Ureter (tissue), 1 donor: ENCODE measurements at regions not wholly inside any gene's neighbourhood (a gene's known extent, or its start where the extent isn't known, plus 50 kb on each side); places are given as distances from the start of the nearest gene placed in this dataset.
"Not testable (repeated sequence)": the region's sequence is repeated elsewhere in the genome, so short reads cannot be mapped to it uniquely, and the experiment has no call there.

Source experiments
- DNase-seq: peaks from one replicate; pipeline ENCODE4 v3.0.0-alpha.2; 2020; ENCODE audit warnings: low spot score
- donor health status: DM: yes; HTN: yes; CAD: no.

- DNase-seq, result no peak
Measured at GRCh38 chr2:43146083-43146482, 80.3 kb downstream of the ZFP36L2 start.

GRCh38 chr2:43144263-43144662 is 82.1 kb downstream of the ZFP36L2 start:
- no peak for DNase-seq

GRCh38 chr2:43143756-43144155 is 82.7 kb downstream of the ZFP36L2 start:
- DNase-seq, result no peak

DNA sequence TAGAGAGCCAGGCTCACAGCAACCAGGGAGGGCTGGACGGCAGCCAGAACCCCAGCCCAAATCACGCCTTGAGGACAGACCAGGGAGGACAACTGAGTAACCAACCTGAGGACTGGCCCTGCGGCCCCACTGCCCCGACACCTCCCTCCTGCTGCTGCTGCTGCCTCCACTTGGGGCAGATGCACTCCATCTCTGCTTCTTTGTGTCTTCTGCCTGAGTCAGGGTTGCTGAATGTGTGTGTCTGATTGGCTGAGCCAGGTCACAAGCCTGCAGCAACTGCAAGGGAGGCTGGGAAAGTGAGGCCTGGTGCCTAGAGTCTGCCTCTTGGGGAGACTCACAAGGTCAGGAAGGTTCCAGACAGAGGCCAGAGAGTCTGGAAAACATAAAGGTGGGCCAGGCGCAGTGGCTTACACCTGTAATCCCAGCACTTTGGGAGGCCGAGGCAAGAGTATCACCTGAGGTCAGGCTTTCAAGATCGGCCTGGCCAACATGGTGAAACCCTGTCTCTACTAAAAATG is 83.4 kb downstream of the ZFP36L2 start:
- DNase-seq, result no peak

GRCh38 chr2:43141636-43142151 is 84.7 kb downstream of the ZFP36L2 start:
- DNase-seq, result not testable (repeated sequence)

- no peak for DNase-seq
Measured at GRCh38 chr2:43139996-43140621, 86.3 kb downstream of the ZFP36L2 start.

DNA sequence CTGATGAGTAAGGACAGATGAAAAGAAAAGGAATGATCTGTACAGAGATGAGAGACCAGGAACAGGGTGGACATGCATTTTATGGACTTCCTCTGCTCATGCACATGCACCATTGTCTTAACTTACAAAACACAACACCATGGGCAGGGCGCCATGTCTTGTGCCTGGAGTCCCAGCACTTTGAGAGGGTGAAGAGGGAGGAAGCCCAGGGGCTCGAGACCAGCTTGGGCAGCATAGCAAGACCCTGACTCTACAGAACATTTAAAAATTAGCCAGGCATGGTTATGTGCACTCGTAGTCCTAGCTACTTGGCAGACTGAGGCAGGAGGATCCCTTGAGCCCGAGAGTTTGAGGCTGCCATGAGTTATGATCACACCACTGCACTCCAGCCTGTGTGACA is 86.9 kb downstream of the ZFP36L2 start:
- DNase-seq, result no peak

GRCh38 chr2:43138441-43138840 is 88.0 kb downstream of the ZFP36L2 start:
- no peak for DNase-seq

DNA sequence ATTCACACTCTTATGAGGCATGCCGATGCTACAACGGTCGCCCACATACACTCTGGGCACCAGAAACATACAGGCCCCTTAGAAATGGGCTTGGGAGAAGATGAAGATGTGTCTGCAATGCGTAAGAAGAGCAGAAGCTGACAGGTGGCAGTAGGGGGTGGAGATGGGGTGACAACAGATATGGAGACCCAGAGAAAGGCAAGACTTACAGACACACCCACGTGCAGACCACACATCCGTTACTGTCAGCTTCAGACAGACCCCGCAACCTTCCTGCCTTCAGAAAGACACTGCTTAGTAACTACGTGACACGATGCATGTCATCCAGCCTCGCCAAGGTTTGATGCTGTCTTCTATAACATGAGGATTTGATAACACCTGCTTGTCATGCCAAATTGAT is 89.5 kb downstream of the ZFP36L2 start:
- DNase-seq, result no peak

- no peak for DNase-seq
Measured at GRCh38 chr2:43136011-43136799, 90.2 kb downstream of the ZFP36L2 start.

GRCh38 chr2:43135583-43135982 is 90.8 kb downstream of the ZFP36L2 start:
- DNase-seq, result no peak

GRCh38 chr2:43134571-43134889 is 91.9 kb downstream of the ZFP36L2 start:
- DNase-seq, result no peak

GRCh38 chr2:43133708-43134570 is 92.5 kb downstream of the ZFP36L2 start:
- DNase-seq, result no peak

DNA sequence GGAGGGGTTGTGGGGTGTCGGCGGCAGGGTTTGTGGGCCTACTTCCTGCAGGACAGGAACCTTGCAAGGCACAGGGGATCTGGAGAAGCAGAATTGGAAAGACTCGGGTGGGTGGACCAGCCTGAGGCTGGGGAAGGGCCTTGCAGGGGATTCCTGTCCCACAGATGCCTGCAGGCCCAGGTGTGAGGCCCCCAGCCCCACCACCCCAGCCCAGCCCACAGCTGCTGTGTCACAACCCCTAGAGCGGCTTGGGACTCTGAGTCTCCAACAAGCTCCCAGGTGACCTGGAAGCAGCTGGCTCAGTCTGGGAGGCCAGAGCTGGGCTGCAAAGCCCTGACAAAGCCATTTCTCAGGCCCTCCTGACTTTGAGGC is 93.1 kb downstream of the ZFP36L2 start:
- DNase-seq, result no peak

DNA sequence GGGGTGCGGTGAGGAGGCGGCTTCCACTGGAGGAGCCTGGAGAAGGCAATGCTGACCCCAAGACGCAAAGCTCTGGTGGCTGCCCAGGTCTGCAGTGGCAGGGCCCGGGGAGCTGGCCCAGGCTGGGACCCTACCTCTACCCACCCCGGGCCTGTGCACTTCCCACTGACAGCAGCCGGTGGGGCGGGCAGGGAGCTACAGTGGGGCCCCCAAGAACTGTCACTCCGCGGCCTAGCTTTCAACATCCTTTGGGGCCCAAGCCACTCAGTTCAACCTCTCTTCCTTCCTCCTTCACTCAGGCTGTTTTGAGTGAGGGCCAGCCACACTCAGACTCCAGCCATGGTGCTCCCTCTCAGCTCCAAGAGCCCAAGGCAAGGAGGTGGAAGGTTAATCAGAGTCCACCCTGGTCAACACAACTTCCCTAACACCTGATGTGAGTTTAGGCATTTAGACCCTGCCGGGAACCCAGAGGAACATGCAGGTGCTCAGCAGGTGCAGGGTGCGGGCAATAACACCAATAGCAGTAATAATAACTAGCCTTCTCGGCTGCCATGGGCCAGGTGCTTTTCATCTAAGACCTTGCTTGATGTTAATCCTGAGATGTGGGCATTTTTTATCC is 93.6 kb downstream of the ZFP36L2 start:
- DNase-seq, result no peak

- DNase-seq, result no peak
Measured at GRCh38 chr2:43131890-43132682, 94.3 kb downstream of the ZFP36L2 start.

GRCh38 chr2:43131051-43131889 is 95.1 kb downstream of the ZFP36L2 start:
- DNase-seq, result peak; percentile 86

DNA sequence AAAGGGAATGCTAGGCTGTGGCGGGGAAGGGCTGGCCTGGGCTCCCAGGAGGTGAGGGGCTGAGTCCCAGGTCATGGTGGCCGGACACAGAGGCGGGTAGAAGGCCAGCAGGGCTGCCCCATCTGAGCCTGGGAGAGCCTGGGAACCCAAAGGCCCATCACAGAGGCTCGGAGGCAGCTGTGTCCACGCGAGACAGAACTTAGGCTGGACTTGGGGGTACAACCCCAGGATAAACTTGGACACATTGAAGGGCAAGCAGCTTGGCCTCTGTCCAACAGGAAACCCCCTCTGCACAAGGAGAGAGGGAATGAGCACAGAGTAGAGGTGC is 95.9 kb downstream of the ZFP36L2 start:
- DNase-seq, result no peak

DNA sequence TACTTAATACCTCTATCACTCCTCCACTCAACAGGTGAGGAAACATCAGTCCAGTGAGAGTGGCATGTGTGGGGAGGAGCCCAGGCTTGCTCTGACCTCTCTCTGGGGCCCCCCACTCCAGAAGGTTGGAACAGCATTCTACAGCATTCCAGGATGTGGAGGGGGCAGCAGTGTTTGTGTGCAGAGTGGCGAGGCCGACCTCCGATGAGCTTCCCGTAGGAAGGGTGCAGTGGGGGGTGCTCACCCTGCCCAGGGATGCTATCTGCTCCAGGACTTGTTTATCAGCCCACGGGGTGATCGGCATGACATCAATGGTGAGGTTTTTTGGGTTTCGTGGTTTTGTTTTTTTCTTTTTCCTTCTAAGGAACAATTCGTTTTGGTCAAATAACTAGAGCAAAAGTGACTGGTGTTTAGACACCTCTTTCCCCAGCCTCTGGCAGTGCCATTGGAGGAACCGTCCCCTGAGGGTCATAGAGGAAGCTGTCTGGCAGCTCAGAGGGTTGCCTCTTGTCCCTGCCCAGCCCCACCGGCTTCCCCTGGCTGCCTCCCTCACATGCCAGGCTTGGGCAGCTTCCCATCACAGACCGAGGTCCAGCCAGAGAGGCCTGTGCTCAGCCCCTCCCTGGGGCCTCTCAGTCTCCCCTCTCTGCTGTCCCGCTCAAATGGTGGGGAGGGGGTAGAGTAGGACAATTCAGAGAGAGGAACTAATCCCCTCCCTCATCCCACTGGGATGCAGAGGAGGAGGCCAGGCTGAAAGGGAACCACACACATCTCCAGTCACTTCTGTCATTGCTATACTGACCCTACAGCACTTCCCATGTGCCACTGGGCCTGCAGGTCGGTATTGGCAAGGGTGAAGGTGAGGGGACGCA is 96.5 kb downstream of the ZFP36L2 start:
- no peak for DNase-seq
